H1 (cell line): ENCODE measurements at regions not wholly inside any gene's neighbourhood (a gene's known extent, or its start where the extent isn't known, plus 50 kb on each side); places are given as distances from the start of the nearest gene placed in this dataset.
"Not testable (repeated sequence)": the region's sequence is repeated elsewhere in the genome, so short reads cannot be mapped to it uniquely, and the experiment has no call there.

ENCODE experiments used
- CTCF ChIA-PET: fragments of 300-600 bp; sonication (Branson Sonifier 250); formaldehyde crosslinking; loops from one replicate; lab custom pipeline; 2021; ENCODE audit not compliant: partially characterized antibody; lab: Charles Lee
- POLR2A ChIA-PET: fragments of 300-600 bp; sonication (Branson Sonifier 250); formaldehyde crosslinking; loops from one replicate; lab custom pipeline; 2021; ENCODE audit warnings: inconsistent platforms; ENCODE audit not compliant: partially characterized antibody; lab: Charles Lee
- DNase-seq, 2 experiments: peaks; one replicate each; pipeline versions ENCODE4 v3.0.0 to v3.0.0-alpha.2; 2010 to 2022; ENCODE audit warnings: low spot score in 2 of 2, low read depth in 1 of 2, mixed read lengths in 1 of 2
- FAIRE-seq: peaks from 2 replicates; lab custom pipeline; 2011; peaks lifted over from hg19 to GRCh38; lab: Jason Lieb, UNC
- H2AFZ ChIP-seq: 2 replicates; pipeline ENCODE4 v1.8.1; 2012; ENCODE audit warnings: low read length, inconsistent platforms
- H2AK5ac ChIP-seq: 2 replicates; pipeline ENCODE4 v1.6.1; 2013; ENCODE audit warnings: low read depth, low read length
- H2BK120ac ChIP-seq: replicated peaks from 2 replicates; pipeline ENCODE3; 2013; ENCODE audit warnings: low read depth, low read length, inconsistent platforms
- H2BK12ac ChIP-seq: 2 replicates; pipeline ENCODE4 v1.6.1; 2013; ENCODE audit warnings: low read depth, low read length
- H2BK15ac ChIP-seq: 2 replicates; pipeline ENCODE4 v1.6.1; 2013; ENCODE audit warnings: low read length
- H2BK20ac ChIP-seq: 2 replicates; pipeline ENCODE4 v1.6.1; 2013; ENCODE audit warnings: low read length
- H2BK5ac ChIP-seq: 2 replicates; pipeline ENCODE4 v1.6.1; 2013; ENCODE audit warnings: low read depth, low read length
- H3K14ac ChIP-seq: 2 replicates; pipeline ENCODE4 v1.6.1; 2013; ENCODE audit warnings: inconsistent platforms; ENCODE audit not compliant: insufficient read length
- H3K18ac ChIP-seq: 2 replicates; pipeline ENCODE4 v1.6.1; 2013; ENCODE audit warnings: low read length; ENCODE audit errors: extremely low read depth
- H3K23ac ChIP-seq: 2 replicates; pipeline ENCODE4 v1.6.1; 2013; ENCODE audit warnings: inconsistent platforms; ENCODE audit not compliant: insufficient read length
- H3K23me2 ChIP-seq: 2 replicates; pipeline ENCODE4 v1.6.1; 2013; ENCODE audit warnings: low read depth, low read length
- H3K27ac ChIP-seq: 2 replicates; pipeline ENCODE4 v1.6.1; 2011; ENCODE audit warnings: low read depth, low read length, inconsistent platforms
- H3K27me3 ChIP-seq, 4 experiments: replicated peaks in 1 of 4; 1 replicate in 1 of 4; 2 replicates in 3 of 4; pipeline versions ENCODE4 v1.6.1 to v1.8.1; 2011 to 2013; ENCODE audit warnings: low read length in 3 of 4, mild to moderate bottlenecking in 3 of 4, inconsistent platforms in 2 of 4, mixed read lengths in 2 of 4, moderate library complexity in 1 of 4; ENCODE audit not compliant: control insufficient read depth in 3 of 4, insufficient read depth in 3 of 4; ENCODE audit errors: extremely low read depth in 1 of 4
- H3K36me3 ChIP-seq, 4 experiments: 2 replicates each; pipeline versions ENCODE4 v1.6.1 to v1.8.1; 2011 to 2013; ENCODE audit warnings: mild to moderate bottlenecking in 4 of 4, low read length in 3 of 4, moderate library complexity in 2 of 4, control low read depth in 1 of 4, inconsistent platforms in 1 of 4; ENCODE audit not compliant: insufficient read depth in 4 of 4, control insufficient read depth in 2 of 4
- H3K4ac ChIP-seq: replicated peaks from 2 replicates; pipeline ENCODE3; 2013; ENCODE audit warnings: low read length, low read depth, mixed read lengths, inconsistent platforms; ENCODE audit not compliant: insufficient read length
- H3K4me1 ChIP-seq, 4 experiments: replicated peaks in 1 of 4; 1 replicate in 1 of 4; 2 replicates in 3 of 4; pipeline versions ENCODE4 v1.6.1 to v1.8.1; 2011 to 2013; ENCODE audit warnings: low read length in 3 of 4, inconsistent platforms in 2 of 4, mixed read lengths in 1 of 4; ENCODE audit not compliant: insufficient read depth in 4 of 4, control insufficient read depth in 3 of 4
- H3K4me2 ChIP-seq, 2 experiments: 2 replicates each; pipeline versions ENCODE4 v1.6.1 to v1.8.1; 2011 to 2013; ENCODE audit warnings: low read depth in 2 of 2, low read length in 2 of 2, control low read depth in 1 of 2, inconsistent platforms in 1 of 2, mild to moderate bottlenecking in 1 of 2; ENCODE audit not compliant: insufficient read depth in 1 of 2
- H3K4me3 ChIP-seq, 4 experiments: fragments of 200-600, 300-600 bp in 1 of 4; sonication (generic), shearing (Covaris generic), sonication (Bioruptor Twin) in 1 of 4; 2 replicates each; pipeline versions ENCODE4 v1.5.1 to v1.8.1; 2011 to 2016; ENCODE audit warnings: low read length in 4 of 4, low read depth in 3 of 4, control low read depth in 2 of 4, inconsistent platforms in 2 of 4, mild to moderate bottlenecking in 2 of 4, mixed read lengths in 1 of 4, moderate library complexity in 1 of 4; ENCODE audit not compliant: insufficient read depth in 2 of 4; ENCODE audit errors: extremely low read depth in 1 of 4
- H3K56ac ChIP-seq: replicated peaks from 2 replicates; pipeline ENCODE3; 2013; ENCODE audit warnings: low read depth, mild to moderate bottlenecking, mixed read lengths, low read length, inconsistent platforms; ENCODE audit not compliant: insufficient read length
- H3K79me1 ChIP-seq: 2 replicates; pipeline ENCODE4 v1.6.1; 2013; ENCODE audit warnings: low read depth, low read length, control low read depth
- H3K79me2 ChIP-seq, 2 experiments: 2 replicates each; pipeline versions ENCODE4 v1.6.1 to v1.8.1; 2012 to 2013; ENCODE audit warnings: low read length in 2 of 2, mild to moderate bottlenecking in 2 of 2, inconsistent platforms in 1 of 2; ENCODE audit not compliant: insufficient read depth in 2 of 2, control insufficient read depth in 1 of 2
- H3K9ac ChIP-seq, 4 experiments: replicated peaks in 1 of 4; 1 replicate in 1 of 4; 2 replicates in 3 of 4; pipeline versions ENCODE4 v1.6.1 to v1.8.1; 2011 to 2013; ENCODE audit warnings: low read depth in 3 of 4, low read length in 3 of 4, control low read depth in 2 of 4, mild to moderate bottlenecking in 2 of 4, moderate library complexity in 2 of 4, inconsistent platforms in 1 of 4; ENCODE audit errors: extremely low read depth in 1 of 4
- H3K9me3 ChIP-seq, 2 experiments: 2 replicates each; pipeline versions ENCODE4 v1.6.1 to v1.8.1; 2012 to 2013; ENCODE audit warnings: mild to moderate bottlenecking in 2 of 2, moderate library complexity in 2 of 2, control low read depth in 1 of 2, inconsistent platforms in 1 of 2, low read depth in 1 of 2, low read length in 1 of 2, mixed read lengths in 1 of 2; ENCODE audit not compliant: insufficient read depth in 2 of 2
- H4K20me1 ChIP-seq, 2 experiments: replicated peaks in 1 of 2; 2 replicates each; pipeline versions ENCODE3 to v1.8.1; 2011 to 2013; ENCODE audit warnings: inconsistent platforms in 2 of 2, low read length in 2 of 2, mild to moderate bottlenecking in 1 of 2; ENCODE audit not compliant: insufficient read depth in 2 of 2, control insufficient read depth in 1 of 2
- H4K5ac ChIP-seq: 2 replicates; pipeline ENCODE4 v1.6.1; 2013; ENCODE audit warnings: low read length, low read depth, mixed read lengths, inconsistent platforms; ENCODE audit not compliant: insufficient read length
- H4K8ac ChIP-seq: 2 replicates; pipeline ENCODE4 v1.8.0; 2013; ENCODE audit warnings: mild to moderate bottlenecking, moderate library complexity, low read length, inconsistent platforms; ENCODE audit not compliant: insufficient read depth; ENCODE audit errors: extremely low read depth
- H4K91ac ChIP-seq: replicated peaks from 2 replicates; pipeline ENCODE3; 2013; ENCODE audit warnings: low read length, mixed read lengths, inconsistent platforms; ENCODE audit not compliant: insufficient read length
- WGBS, 2 experiments: shearing (Covaris generic) in 1 of 2; methylation state at CpG; one replicate each; pipeline versions ENCODE4 v1.1.6 to v1.1.7; 2013 to 2015; ENCODE audit warnings: low lambda C conversion rate in 2 of 2, mixed read lengths in 2 of 2, inconsistent platforms in 1 of 2, low coverage in 1 of 2, missing lambda C conversion rate in 1 of 2; ENCODE audit not compliant: insufficient replicate concordance in 2 of 2, insufficient coverage in 1 of 2, insufficient read length in 1 of 2; ENCODE audit errors: extremely low coverage in 1 of 2, missing lambda C conversion rate in 1 of 2; 5-methylcytosine and 5-hydroxymethylcytosine counted together

- H3K27me3 ChIP-seq, H3K9me3 ChIP-seq, FAIRE-seq, H3K18ac ChIP-seq, H3K79me1 ChIP-seq, H3K23ac ChIP-seq, H4K8ac ChIP-seq, H3K9ac ChIP-seq, H3K27ac ChIP-seq, H3K4me2 ChIP-seq, H3K56ac ChIP-seq, H3K4ac ChIP-seq, H3K36me3 ChIP-seq, H2BK12ac ChIP-seq, H4K91ac ChIP-seq, H2BK20ac ChIP-seq, H3K4me1 ChIP-seq, H2BK5ac ChIP-seq, H4K5ac ChIP-seq, H3K79me2 ChIP-seq, H2BK15ac ChIP-seq, H3K14ac ChIP-seq, POLR2A ChIA-PET, H2AK5ac ChIP-seq, H2AFZ ChIP-seq, H2BK120ac ChIP-seq, CTCF ChIA-PET, H3K23me2 ChIP-seq, H4K20me1 ChIP-seq, DNase-seq, H3K4me3 ChIP-seq: not testable (repeated sequence)
- 81% methylated on average over 6 of the region's 18 CpGs; no CpG with 5 or more reads in 1 of the 2 experiments for WGBS, 2 experiments
Measured at GRCh38 chr21:9832751-9833150, 688.6 kb upstream of the TPTE start.

GRCh38 chr21:9836547-9836946 is 684.8 kb upstream of the TPTE start:
- H3K4me1 ChIP-seq, H3K23ac ChIP-seq, H3K23me2 ChIP-seq, H3K36me3 ChIP-seq, H3K18ac ChIP-seq, H2BK15ac ChIP-seq, H3K56ac ChIP-seq, POLR2A ChIA-PET, H3K79me1 ChIP-seq, H4K91ac ChIP-seq, H2BK20ac ChIP-seq, H2AK5ac ChIP-seq, H3K4me3 ChIP-seq, H3K79me2 ChIP-seq, H4K5ac ChIP-seq, H4K20me1 ChIP-seq, H4K8ac ChIP-seq, H3K9ac ChIP-seq, CTCF ChIA-PET, H3K4me2 ChIP-seq, H2BK120ac ChIP-seq, H2AFZ ChIP-seq, DNase-seq, H3K14ac ChIP-seq, H3K27ac ChIP-seq, H2BK5ac ChIP-seq, FAIRE-seq, H3K27me3 ChIP-seq, H3K4ac ChIP-seq, H2BK12ac ChIP-seq: not testable (repeated sequence)
- no CpG with 5 or more reads among the region's 33 CpGs for WGBS, 2 experiments
- peaks cover 19 to 27% of the 10 kb centered on the region in 2 experiments for H3K9me3 ChIP-seq
